Loucy (cell line): ENCODE measurements at regions not wholly inside any gene's neighbourhood (a gene's known extent, or its start where the extent isn't known, plus 50 kb on each side); places are given as distances from the start of the nearest gene placed in this dataset.

Experiments
- CTCF ChIP-seq: fragments of 200-600 bp; sonication (generic); conservative IDR thresholded peaks from 2 replicates; pipeline ENCODE4 v1.5.1; 2014; ENCODE audit warnings: mild to moderate bottlenecking, antibody characterized with exemption, low read length
- EZH2phosphoT487 ChIP-seq: fragments of 200-600 bp; IDR thresholded peaks from 2 replicates; pipeline ENCODE4 v1.6.1; 2018; ENCODE audit warnings: antibody characterized with exemption, mild to moderate bottlenecking, moderate library complexity, borderline replicate concordance

GRCh38 chr3:187926620-187927019 lies 181.4 kb upstream of the BCL6 start:
- TF ChIP-seq CTCF (no peak), EZH2phosphoT487 (no peak)
